Gastrocnemius medialis (tissue), 4 donors: ENCODE measurements at regions not wholly inside any gene's neighbourhood (a gene's known extent, or its start where the extent isn't known, plus 50 kb on each side); places are given as distances from the start of the nearest gene placed in this dataset.

ENCODE experiments used
- POLR2A ChIP-seq, 2 donors: fragments of 450-650 bp; IDR thresholded peaks; one replicate each; pipeline ENCODE4 v1.6.1; 2017; ENCODE audit warnings: antibody characterized with exemption in 2 of 2, mild to moderate bottlenecking in 2 of 2, moderate library complexity in 2 of 2
- TF ChIP-seq, protein P1 (sequence below), 5 experiments: fragments of 450-650 bp in 3 of 5; fragments of 200-600 bp in 2 of 5; sonication (generic) in 2 of 5; IDR thresholded peaks in 4 of 5; conservative IDR thresholded peaks in 1 of 5; 1 replicate in 4 of 5; 2 replicates in 1 of 5; pipeline ENCODE4 v1.5.1; 2016 to 2019; ENCODE audit warnings: antibody characterized with exemption in 5 of 5, mild to moderate bottlenecking in 3 of 5, moderate library complexity in 3 of 5

GRCh38 chr6:120237221-120237620 is 887.7 kb upstream of the MAN1A1 start:
- TF ChIP-seq, protein P1, sequence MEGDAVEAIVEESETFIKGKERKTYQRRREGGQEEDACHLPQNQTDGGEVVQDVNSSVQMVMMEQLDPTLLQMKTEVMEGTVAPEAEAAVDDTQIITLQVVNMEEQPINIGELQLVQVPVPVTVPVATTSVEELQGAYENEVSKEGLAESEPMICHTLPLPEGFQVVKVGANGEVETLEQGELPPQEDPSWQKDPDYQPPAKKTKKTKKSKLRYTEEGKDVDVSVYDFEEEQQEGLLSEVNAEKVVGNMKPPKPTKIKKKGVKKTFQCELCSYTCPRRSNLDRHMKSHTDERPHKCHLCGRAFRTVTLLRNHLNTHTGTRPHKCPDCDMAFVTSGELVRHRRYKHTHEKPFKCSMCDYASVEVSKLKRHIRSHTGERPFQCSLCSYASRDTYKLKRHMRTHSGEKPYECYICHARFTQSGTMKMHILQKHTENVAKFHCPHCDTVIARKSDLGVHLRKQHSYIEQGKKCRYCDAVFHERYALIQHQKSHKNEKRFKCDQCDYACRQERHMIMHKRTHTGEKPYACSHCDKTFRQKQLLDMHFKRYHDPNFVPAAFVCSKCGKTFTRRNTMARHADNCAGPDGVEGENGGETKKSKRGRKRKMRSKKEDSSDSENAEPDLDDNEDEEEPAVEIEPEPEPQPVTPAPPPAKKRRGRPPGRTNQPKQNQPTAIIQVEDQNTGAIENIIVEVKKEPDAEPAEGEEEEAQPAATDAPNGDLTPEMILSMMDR (IDR thresholded peaks at IDR 0.05 in 4 of 5, conservative IDR thresholded peaks at IDR 0.05 in 1 of 5), result no peak
- no peak for TF ChIP-seq POLR2A (IDR thresholded peaks at IDR 0.05)
